ENCODE measurements at regions not wholly inside any gene's neighbourhood (a gene's known extent, or its start where the extent isn't known, plus 50 kb on each side); places are given as distances from the start of the nearest gene placed in this dataset.

GRCh38 chr3:40756500-40756899, 231.7 kb downstream of the ZNF621 start:
- DNase-seq, result no peak

- DNase-seq, result peak; percentile 18 to 48
Observed at GRCh38 chr3:40762771-40763170, 238.0 kb downstream of the ZNF621 start.

GRCh38 chr3:40763807-40764206, 239.0 kb downstream of the ZNF621 start:
- DNase-seq, result peak in 1 of 2 experiments; percentile 20

- DNase-seq, result no peak
Observed at GRCh38 chr3:40764747-40765146, 240.0 kb downstream of the ZNF621 start.

GRCh38 chr3:40765884-40766283, 241.1 kb downstream of the ZNF621 start:
- no peak for DNase-seq

- DNase-seq, result no peak
Observed at GRCh38 chr3:40766396-40766795, 241.6 kb downstream of the ZNF621 start.

- no peak for DNase-seq
Observed at GRCh38 chr3:40768046-40768445, 243.3 kb downstream of the ZNF621 start.

- no peak for DNase-seq
Observed at GRCh38 chr3:40768536-40768935, 243.8 kb downstream of the ZNF621 start.

GRCh38 chr3:40770061-40770460, 245.3 kb downstream of the ZNF621 start:
- DNase-seq, result peak in 1 of 2 experiments; percentile 24

- no peak for DNase-seq
Observed at GRCh38 chr3:40771112-40771511, 246.4 kb downstream of the ZNF621 start.

- DNase-seq, result peak in 1 of 2 experiments; percentile 16
Observed at GRCh38 chr3:40779039-40779438, 254.3 kb downstream of the ZNF621 start.

GRCh38 chr3:40780291-40780924, 255.6 kb downstream of the ZNF621 start:
- peak in 1 of 2 experiments; percentile 4 for DNase-seq

GRCh38 chr3:40780925-40781406, 256.2 kb downstream of the ZNF621 start:
- DNase-seq, result no peak

- DNase-seq, result peak; percentile 25 to 39
Observed at GRCh38 chr3:40782111-40782721, 257.5 kb downstream of the ZNF621 start.

- no peak for DNase-seq
Observed at GRCh38 chr3:40790746-40791145, 266.0 kb downstream of the ZNF621 start.

GRCh38 chr3:40793730-40794129, 269.0 kb downstream of the ZNF621 start:
- peak; percentile 3 to 43 for DNase-seq

- DNase-seq, result peak; percentile 50 to 53
Observed at GRCh38 chr3:40800343-40800742, 275.6 kb downstream of the ZNF621 start.

- DNase-seq, result no peak
Observed at GRCh38 chr3:40801284-40801741, 276.6 kb downstream of the ZNF621 start.

GRCh38 chr3:40803311-40803710, 278.6 kb downstream of the ZNF621 start:
- DNase-seq, result no peak

- no peak for DNase-seq
Observed at GRCh38 chr3:40805456-40805855, 280.7 kb downstream of the ZNF621 start.

GRCh38 chr3:40810813-40811212, 286.1 kb downstream of the ZNF621 start:
- no peak for DNase-seq

GRCh38 chr3:40817017-40817416, 292.3 kb downstream of the ZNF621 start:
- DNase-seq, result no peak

GRCh38 chr3:40821315-40821714, 296.6 kb downstream of the ZNF621 start:
- DNase-seq, result no peak

GRCh38 chr3:40827226-40827625, 302.5 kb downstream of the ZNF621 start:
- no peak for DNase-seq
